GM23338 (cell line): ENCODE measurements at regions not wholly inside any gene's neighbourhood (a gene's known extent, or its start where the extent isn't known, plus 50 kb on each side); places are given as distances from the start of the nearest gene placed in this dataset.

Experiments used
- ATAC-seq: fragments of 200-7000 bp; cut with Tn5 transposase; 3 replicates; pipeline ENCODE4 v1.9.1; 2020
- DNase-seq: peaks from one replicate; pipeline ENCODE4 v3.0.0-alpha.2; 2015; ENCODE audit warnings: low spot score
- H2AFZ ChIP-seq: fragments of 200-600 bp; sonication (generic); 2 replicates; pipeline ENCODE4 v1.8.0; 2016; ENCODE audit warnings: antibody characterized with exemption, mild to moderate bottlenecking, moderate library complexity
- H3F3A ChIP-seq: fragments of 200-600 bp; sonication (generic); replicated peaks from 2 replicates; pipeline ENCODE4 v1.8.0; 2017; ENCODE audit warnings: antibody characterized with exemption, mixed run types, low read depth
- H3K27ac ChIP-seq: fragments of 200-600 bp; sonication (generic); 2 replicates; pipeline ENCODE4 v1.6.1; 2016; ENCODE audit warnings: low read depth
- H3K27me3 ChIP-seq: fragments of 200-600 bp; sonication (generic); 2 replicates; pipeline ENCODE4 v1.8.0; 2016; ENCODE audit warnings: mild to moderate bottlenecking, mixed run types, moderate library complexity; ENCODE audit not compliant: insufficient read depth
- H3K36me3 ChIP-seq: fragments of 200-600 bp; sonication (generic); 2 replicates; pipeline ENCODE4 v1.8.0; 2016; ENCODE audit warnings: mild to moderate bottlenecking; ENCODE audit not compliant: insufficient read depth
- H3K4me1 ChIP-seq: fragments of 200-600 bp; sonication (generic); 2 replicates; pipeline ENCODE4 v1.8.0; 2016; ENCODE audit warnings: mild to moderate bottlenecking, moderate library complexity; ENCODE audit not compliant: insufficient read depth
- H3K4me2 ChIP-seq: fragments of 200-600 bp; sonication (generic); 2 replicates; pipeline ENCODE4 v1.7.1; 2017; ENCODE audit warnings: mixed run types
- H3K4me3 ChIP-seq: fragments of 200-600 bp; sonication (generic); 2 replicates; pipeline ENCODE4 v1.6.1; 2016; ENCODE audit warnings: mixed run types
- H3K79me2 ChIP-seq: fragments of 200-600 bp; sonication (generic); replicated peaks from 2 replicates; pipeline ENCODE4 v1.8.0; 2017; ENCODE audit warnings: mild to moderate bottlenecking; ENCODE audit not compliant: insufficient read depth
- H3K9me2 ChIP-seq: fragments of 200-600 bp; sonication (generic); 2 replicates; pipeline ENCODE4 v1.8.0; 2017; ENCODE audit not compliant: insufficient read depth
- H4K20me1 ChIP-seq: fragments of 200-600 bp; sonication (generic); replicated peaks from 2 replicates; pipeline ENCODE4 v1.8.0; 2017; ENCODE audit warnings: mild to moderate bottlenecking; ENCODE audit not compliant: insufficient read depth
- H3K27ac Mint-ChIP-seq: 2 replicates; pipeline ENCODE4 v1.8.0; 2020; ENCODE audit warnings: inconsistent platforms, mild to moderate bottlenecking, moderate library complexity, mixed read lengths
- H3K27me3 Mint-ChIP-seq: 3 replicates; pipeline ENCODE4 v1.8.0; 2022; ENCODE audit warnings: low read depth, mild to moderate bottlenecking, moderate library complexity, mixed read lengths, inconsistent platforms; ENCODE audit not compliant: insufficient read depth, poor library complexity
- H3K36me3 Mint-ChIP-seq: 3 replicates; pipeline ENCODE4 v1.8.0; 2021; ENCODE audit warnings: low read depth, mild to moderate bottlenecking, inconsistent platforms, moderate library complexity, mixed read lengths
- H3K4me1 Mint-ChIP-seq: 3 replicates; pipeline ENCODE4 v1.8.0; 2020; ENCODE audit warnings: mild to moderate bottlenecking, inconsistent platforms, mixed read lengths
- H3K4me3 Mint-ChIP-seq: 3 replicates; pipeline ENCODE4 v1.8.0; 2021; ENCODE audit warnings: moderate library complexity, mild to moderate bottlenecking, inconsistent platforms, mixed read lengths
- H3K9me3 Mint-ChIP-seq: 3 replicates; pipeline ENCODE4 v1.8.0; 2020; ENCODE audit warnings: moderate library complexity, mild to moderate bottlenecking, inconsistent platforms, mixed read lengths
- EZH2 ChIP-seq: fragments of 200-600 bp; sonication (generic); IDR thresholded peaks from one replicate; pipeline ENCODE4 v1.8.0; 2017; ENCODE audit warnings: antibody characterized with exemption, mild to moderate bottlenecking, low read depth; ENCODE audit not compliant: unreplicated experiment
- NANOG ChIP-seq: IDR thresholded peaks from 2 replicates; pipeline ENCODE4 v1.6.1; 2016; ENCODE audit warnings: antibody characterized with exemption, borderline replicate concordance
- POLR2AphosphoS5 ChIP-seq: IDR thresholded peaks from 2 replicates; pipeline ENCODE4 v1.6.1; 2016; ENCODE audit warnings: antibody characterized with exemption, low read depth
- STAT1 ChIP-seq: IDR thresholded peaks from one replicate; pipeline ENCODE4 v1.6.1; 2016; ENCODE audit warnings: antibody characterized with exemption; ENCODE audit not compliant: unreplicated experiment
- ZNF331 ChIP-seq: fragments of 250-450 bp; sonication (Bioruptor Pico); IDR thresholded peaks from 2 replicates; pipeline ENCODE4 v1.5.0; 2020; ENCODE audit warnings: low read depth, mild to moderate bottlenecking, moderate library complexity
- TF ChIP-seq, protein P1 (sequence below): fragments of 250-450 bp; sonication (Bioruptor Pico); IDR thresholded peaks from 2 replicates; pipeline ENCODE4 v1.5.0; 2020; ENCODE audit warnings: mild to moderate bottlenecking, moderate library complexity

- H3K4me2 ChIP-seq: no peak overlapping the region
- H3K4me3 Mint-ChIP-seq: no peak overlapping the region
- no peaks in the 10 kb centered on the region for H3K36me3 ChIP-seq
- no peaks in the 10 kb centered on the region; the same call in 2 of the 3 replicates for H3K4me1 Mint-ChIP-seq
- H3K9me2 ChIP-seq: no peaks in the 10 kb centered on the region
- H3K27me3 Mint-ChIP-seq: peaks cover 2% of the 10 kb centered on the region
- no peak overlapping the region for H2AFZ ChIP-seq
- no peak overlapping the region for H3K27ac Mint-ChIP-seq
- no peaks in the 10 kb centered on the region for H3K27me3 ChIP-seq
- ATAC-seq (no peak), DNase-seq (no peak)
- H3K79me2 ChIP-seq: no peaks in the 10 kb centered on the region
- H3K36me3 Mint-ChIP-seq: no peaks in the 10 kb centered on the region
- no peak for TF ChIP-seq ZNF331 (CRISPR knock-in tag)
- TF ChIP-seq POLR2AphosphoS5: no peak
- no peak for TF ChIP-seq STAT1
- TF ChIP-seq NANOG: no peak
- no peak for TF ChIP-seq EZH2
- no peaks in the 10 kb centered on the region for H3F3A ChIP-seq
- H4K20me1 ChIP-seq: no peaks in the 10 kb centered on the region
- no peak overlapping the region for H3K4me3 ChIP-seq
- H3K27ac ChIP-seq: no peak overlapping the region
- H3K4me1 ChIP-seq: no peaks in the 10 kb centered on the region
- H3K9me3 Mint-ChIP-seq: no peaks in the 10 kb centered on the region
Observed at GRCh38 chr15:57785959-57786358, 79.4 kb downstream of the POLR2M start.

GRCh38 chr15:57789225-57789624, 82.7 kb downstream of the POLR2M start:
- peak overlapping the region; percentile 73; the same call in 1 of the 2 replicates for H2AFZ ChIP-seq
- H3K36me3 Mint-ChIP-seq: no peaks in the 10 kb centered on the region
- no peaks in the 10 kb centered on the region for H3F3A ChIP-seq
- no peaks in the 10 kb centered on the region for H4K20me1 ChIP-seq
- H3K27me3 ChIP-seq: no peaks in the 10 kb centered on the region
- no peak overlapping the region for H3K27ac Mint-ChIP-seq
- H3K27ac ChIP-seq: no peak overlapping the region
- no peak for TF ChIP-seq POLR2AphosphoS5
- TF ChIP-seq, protein P1, sequence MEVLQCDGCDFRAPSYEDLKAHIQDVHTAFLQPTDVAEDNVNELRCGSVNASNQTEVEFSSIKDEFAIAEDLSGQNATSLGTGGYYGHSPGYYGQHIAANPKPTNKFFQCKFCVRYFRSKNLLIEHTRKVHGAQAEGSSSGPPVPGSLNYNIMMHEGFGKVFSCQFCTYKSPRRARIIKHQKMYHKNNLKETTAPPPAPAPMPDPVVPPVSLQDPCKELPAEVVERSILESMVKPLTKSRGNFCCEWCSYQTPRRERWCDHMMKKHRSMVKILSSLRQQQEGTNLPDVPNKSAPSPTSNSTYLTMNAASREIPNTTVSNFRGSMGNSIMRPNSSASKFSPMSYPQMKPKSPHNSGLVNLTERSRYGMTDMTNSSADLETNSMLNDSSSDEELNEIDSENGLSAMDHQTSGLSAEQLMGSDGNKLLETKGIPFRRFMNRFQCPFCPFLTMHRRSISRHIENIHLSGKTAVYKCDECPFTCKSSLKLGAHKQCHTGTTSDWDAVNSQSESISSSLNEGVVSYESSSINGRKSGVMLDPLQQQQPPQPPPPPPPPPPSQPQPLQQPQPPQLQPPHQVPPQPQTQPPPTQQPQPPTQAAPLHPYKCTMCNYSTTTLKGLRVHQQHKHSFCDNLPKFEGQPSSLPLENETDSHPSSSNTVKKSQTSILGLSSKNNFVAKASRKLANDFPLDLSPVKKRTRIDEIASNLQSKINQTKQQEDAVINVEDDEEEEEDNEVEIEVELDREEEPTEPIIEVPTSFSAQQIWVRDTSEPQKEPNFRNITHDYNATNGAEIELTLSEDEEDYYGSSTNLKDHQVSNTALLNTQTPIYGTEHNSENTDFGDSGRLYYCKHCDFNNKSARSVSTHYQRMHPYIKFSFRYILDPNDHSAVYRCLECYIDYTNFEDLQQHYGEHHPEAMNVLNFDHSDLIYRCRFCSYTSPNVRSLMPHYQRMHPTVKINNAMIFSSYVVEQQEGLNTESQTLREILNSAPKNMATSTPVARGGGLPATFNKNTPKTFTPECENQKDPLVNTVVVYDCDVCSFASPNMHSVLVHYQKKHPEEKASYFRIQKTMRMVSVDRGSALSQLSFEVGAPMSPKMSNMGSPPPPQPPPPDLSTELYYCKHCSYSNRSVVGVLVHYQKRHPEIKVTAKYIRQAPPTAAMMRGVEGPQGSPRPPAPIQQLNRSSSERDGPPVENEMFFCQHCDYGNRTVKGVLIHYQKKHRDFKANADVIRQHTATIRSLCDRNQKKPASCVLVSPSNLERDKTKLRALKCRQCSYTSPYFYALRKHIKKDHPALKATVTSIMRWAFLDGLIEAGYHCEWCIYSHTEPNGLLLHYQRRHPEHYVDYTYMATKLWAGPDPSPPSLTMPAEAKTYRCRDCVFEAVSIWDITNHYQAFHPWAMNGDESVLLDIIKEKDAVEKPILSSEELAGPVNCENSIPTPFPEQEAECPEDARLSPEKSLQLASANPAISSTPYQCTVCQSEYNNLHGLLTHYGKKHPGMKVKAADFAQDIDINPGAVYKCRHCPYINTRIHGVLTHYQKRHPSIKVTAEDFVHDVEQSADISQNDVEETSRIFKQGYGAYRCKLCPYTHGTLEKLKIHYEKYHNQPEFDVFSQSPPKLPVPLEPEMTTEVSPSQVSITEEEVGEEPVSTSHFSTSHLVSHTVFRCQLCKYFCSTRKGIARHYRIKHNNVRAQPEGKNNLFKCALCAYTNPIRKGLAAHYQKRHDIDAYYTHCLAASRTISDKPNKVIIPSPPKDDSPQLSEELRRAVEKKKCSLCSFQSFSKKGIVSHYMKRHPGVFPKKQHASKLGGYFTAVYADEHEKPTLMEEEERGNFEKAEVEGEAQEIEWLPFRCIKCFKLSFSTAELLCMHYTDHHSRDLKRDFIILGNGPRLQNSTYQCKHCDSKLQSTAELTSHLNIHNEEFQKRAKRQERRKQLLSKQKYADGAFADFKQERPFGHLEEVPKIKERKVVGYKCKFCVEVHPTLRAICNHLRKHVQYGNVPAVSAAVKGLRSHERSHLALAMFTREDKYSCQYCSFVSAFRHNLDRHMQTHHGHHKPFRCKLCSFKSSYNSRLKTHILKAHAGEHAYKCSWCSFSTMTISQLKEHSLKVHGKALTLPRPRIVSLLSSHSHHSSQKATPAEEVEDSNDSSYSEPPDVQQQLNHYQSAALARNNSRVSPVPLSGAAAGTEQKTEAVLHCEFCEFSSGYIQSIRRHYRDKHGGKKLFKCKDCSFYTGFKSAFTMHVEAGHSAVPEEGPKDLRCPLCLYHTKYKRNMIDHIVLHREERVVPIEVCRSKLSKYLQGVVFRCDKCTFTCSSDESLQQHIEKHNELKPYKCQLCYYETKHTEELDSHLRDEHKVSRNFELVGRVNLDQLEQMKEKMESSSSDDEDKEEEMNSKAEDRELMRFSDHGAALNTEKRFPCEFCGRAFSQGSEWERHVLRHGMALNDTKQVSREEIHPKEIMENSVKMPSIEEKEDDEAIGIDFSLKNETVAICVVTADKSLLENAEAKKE (CRISPR knock-in tag): no peak
- H3K27me3 Mint-ChIP-seq: peaks cover 2% of the 10 kb centered on the region
- no peaks in the 10 kb centered on the region for H3K4me1 ChIP-seq
- H3K36me3 ChIP-seq: no peaks in the 10 kb centered on the region
- no peaks in the 10 kb centered on the region for H3K9me3 Mint-ChIP-seq
- DNase-seq: no peak
- no peaks in the 10 kb centered on the region; the same call in 2 of the 3 replicates for H3K4me1 Mint-ChIP-seq
- no peak overlapping the region for H3K4me3 Mint-ChIP-seq
- H3K79me2 ChIP-seq: no peaks in the 10 kb centered on the region
- H3K4me3 ChIP-seq: no peak overlapping the region
- H3K4me2 ChIP-seq: no peak overlapping the region
- H3K9me2 ChIP-seq: no peaks in the 10 kb centered on the region
- ATAC-seq: no peak
